Inflammatory macrophage (primary cell): ENCODE measurements at regions not wholly inside any gene's neighbourhood (a gene's known extent, or its start where the extent isn't known, plus 50 kb on each side); places are given as distances from the start of the nearest gene placed in this dataset.

Experiments
- DNase-seq, 2 donors: peaks; one replicate each; pipeline ENCODE4 v3.0.0-alpha.2; 2020 to 2022

DNA sequence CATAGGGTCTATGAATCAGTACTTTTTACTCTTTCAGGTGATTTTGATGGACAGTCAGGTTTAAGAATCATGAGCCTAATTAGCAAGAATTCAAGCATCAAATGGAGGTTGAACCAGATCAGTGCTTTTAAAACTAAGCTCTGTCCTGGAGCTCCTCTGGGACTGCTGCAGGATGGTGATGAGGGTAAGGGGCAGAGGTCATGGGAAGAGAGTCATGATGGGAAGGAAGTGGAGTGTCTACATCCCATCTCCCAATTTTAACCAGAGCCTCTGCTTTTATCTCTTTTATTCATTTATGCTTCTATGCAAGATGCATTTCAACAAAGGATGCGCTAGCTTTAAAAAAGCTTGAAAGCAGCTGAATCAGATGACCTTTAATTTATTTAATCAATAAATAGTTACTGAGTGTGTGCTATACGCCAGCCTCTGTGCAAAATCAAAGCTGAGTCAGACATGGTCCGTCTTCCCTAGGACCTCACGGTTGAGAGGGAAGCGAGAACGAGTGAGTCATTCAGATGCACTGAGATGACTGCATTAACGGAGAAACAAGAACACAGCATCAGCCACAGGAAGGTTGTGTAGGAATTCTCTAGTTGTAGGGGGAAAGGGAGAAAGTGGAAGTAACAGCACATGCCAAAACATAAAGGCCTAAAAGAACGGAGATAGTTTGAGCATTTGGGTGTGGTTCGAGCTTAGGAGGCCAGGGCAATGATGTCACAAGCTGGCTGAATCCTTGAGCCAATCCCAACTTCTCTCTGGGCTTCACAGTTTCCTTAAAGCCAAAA lies 441.6 kb upstream of the BRINP1 start:
- no peak for DNase-seq

DNA sequence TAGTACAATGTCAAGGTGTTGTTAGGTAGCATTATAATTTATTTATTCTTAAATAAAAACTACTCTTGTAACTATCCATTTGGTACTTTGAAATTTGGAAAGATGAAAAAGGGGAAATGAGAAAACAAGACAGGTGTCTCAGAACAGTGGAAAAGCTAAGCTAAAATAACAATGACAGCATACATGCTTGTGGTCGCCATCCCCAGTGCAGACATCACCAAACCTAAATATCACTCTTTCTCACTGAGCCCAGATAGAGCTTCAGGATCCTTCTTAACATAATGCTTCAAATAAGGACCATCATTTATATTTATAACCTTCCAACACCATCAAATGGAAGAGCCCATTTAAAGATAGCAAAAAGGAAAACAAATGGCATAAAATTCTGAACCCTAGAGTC lies 434.4 kb upstream of the BRINP1 start:
- no peak for DNase-seq

DNA sequence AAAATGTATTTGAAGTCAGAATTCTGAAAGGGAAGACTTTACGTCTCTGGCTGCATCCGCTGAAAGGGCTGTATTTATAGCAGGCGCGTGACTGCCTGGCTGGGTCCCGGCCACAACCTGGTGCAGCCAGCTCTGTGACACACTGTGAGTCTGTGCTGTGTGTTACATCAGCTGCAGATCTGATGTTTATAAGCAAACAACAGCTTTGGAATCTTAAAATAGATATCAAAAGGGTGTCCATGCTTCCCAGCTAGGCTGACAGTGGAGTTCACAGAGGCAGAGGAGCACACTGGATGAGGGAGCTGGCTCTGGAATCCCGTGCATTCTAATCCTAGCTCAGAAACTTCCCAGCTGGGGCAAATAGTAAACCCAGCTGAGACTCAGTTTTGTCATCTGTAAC lies 433.4 kb upstream of the BRINP1 start:
- DNase-seq = no peak

DNA sequence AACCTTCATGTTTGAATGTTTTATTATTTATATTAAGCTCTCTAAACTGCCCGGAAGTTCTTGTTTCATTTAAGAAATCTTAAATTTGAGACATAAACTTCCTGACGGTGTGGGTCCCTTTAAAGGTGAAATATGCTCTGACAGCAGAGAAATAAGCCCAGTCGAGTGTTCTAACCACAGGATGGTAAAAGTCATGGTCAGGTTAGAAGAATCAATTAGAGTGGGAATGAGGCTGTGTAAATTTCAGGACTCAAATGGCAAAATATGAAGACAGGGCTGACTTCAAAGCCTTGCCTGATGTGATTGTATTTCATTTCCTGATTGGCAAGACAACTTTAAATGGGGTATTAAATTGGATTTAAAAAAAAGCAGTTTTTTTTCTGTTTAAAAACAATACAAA lies 432.9 kb upstream of the BRINP1 start:
- DNase-seq = no peak

DNA sequence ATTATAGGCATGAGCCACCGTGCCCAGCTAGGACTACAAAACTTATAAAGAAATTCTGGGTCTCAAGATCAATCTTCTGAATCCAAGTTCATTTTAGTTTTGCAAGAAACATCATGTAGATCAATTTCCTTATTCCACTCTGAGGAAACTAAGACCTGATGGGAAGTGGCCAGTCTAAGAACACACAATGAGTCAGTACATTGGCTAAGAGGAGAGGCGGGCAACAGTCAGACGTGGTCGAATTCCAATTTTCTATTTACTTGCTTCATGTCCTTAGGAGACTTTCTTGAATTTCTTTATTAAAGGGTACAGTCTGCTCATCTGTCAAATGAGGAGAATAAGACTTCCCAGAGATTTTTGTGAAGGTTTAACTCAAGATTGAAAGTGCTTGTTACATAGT lies 432.1 kb upstream of the BRINP1 start:
- DNase-seq = no peak

DNA sequence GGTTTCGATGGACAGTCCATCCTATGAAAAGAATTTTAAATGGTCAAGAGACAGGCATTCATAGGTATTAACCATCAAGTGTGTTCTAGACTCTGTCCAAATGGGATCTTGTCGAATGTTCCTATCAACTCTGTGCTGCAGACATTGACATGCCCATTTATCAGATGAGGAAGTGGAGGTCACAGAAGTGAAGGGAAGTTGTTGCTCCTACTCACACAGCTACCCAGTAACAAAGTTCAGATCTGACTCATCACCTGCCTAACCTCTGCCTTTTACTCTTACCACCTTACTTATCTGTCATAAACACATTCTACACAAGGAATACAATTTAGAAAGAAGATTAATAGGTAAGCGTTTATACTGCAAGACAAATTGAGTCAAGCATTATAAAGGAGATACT lies 426.2 kb upstream of the BRINP1 start:
- DNase-seq = no peak

DNA sequence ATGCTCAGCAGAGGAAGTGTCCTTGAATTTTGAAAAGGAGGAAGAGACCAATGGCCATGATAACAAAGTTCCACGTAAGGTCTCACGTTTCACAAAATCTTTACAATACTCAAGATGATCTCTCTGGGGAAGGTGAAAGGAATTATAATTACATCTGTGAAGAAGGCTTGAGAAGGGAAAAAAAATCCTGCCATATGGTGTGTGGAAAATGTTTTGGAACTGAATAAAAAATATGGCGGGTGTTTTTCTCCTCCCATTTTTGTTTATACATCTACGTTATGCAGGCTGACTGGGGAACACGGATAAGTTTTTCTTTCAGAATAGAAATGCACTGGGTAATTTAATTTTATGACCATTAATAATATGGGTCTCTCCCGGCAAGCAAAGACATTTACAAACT lies 425.6 kb upstream of the BRINP1 start:
- no peak for DNase-seq

DNA sequence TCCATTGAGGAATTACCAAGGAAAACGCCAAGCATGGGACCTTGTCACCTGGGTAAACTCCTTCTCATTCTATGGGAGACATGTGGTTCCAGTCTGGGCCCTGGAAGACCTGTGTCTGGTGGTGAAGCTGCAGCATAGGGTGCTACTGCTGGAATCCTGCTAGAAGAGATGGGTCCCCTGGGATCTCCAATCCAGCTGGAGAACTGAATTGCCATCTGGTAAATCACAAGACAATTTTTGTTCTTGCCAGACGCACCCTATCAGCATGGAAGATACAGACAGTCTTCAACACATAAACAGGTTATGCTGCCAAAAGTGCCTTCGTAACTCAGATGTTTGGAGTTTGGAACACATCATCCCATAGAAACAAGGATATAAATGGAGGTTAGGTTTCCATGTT lies 424.0 kb upstream of the BRINP1 start:
- no peak for DNase-seq

DNA sequence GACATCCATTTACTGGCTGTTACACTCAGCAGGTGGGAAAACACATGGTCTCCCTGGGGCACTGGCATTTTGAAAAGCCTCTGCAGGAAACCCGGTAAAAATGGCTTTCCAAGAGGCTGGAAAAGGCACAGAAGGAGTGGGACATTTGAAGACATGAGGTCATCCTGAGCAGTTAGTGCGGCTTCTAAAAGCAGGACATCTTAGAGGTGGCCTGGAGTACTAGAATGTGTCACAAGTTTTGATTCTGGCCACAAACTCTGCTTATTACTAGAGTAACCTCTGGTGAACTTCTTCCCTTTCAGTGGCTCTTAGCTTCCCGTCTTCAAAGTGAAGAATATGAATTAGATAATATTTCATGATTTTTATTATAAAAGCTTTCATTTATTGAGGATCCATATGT lies 423.0 kb upstream of the BRINP1 start:
- no peak for DNase-seq

DNA sequence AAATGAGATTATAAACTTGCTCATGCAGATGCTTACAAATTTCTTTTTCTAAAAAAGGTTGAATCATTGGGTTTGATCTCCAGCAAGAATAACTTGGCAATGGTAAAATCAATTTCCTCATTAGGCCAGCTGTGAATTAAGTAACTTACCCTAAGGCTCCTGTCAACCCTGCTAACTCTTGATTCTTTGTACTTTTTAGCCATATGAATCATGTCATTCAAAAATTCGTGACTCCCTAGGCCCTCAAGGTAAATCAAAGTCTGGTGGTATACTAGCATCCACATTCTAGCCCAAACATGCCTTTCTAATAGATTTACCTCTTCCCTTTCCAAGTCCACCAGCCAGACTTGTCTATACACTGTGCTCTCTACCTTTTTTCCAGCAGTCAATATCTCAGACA lies 420.8 kb upstream of the BRINP1 start:
- DNase-seq = no peak

DNA sequence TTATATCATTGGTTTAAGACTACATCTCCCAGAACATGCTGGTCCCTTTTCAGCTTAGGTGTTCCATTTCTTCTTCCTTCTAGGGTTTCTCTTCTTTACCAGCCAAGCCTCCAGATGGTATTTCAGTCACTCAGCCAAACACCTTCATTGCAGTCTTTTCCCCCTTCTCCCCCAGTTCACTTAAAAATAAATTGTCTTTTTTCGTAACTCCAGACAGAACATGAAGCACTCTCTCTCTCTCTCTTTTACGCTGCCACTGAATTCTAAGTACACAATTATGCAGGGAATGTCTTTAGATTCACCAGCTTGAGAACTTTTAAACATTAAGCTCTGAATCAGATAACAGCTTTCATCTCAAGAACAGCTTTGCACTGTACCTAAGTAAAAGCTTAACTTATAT lies 419.7 kb upstream of the BRINP1 start:
- DNase-seq = no peak

DNA sequence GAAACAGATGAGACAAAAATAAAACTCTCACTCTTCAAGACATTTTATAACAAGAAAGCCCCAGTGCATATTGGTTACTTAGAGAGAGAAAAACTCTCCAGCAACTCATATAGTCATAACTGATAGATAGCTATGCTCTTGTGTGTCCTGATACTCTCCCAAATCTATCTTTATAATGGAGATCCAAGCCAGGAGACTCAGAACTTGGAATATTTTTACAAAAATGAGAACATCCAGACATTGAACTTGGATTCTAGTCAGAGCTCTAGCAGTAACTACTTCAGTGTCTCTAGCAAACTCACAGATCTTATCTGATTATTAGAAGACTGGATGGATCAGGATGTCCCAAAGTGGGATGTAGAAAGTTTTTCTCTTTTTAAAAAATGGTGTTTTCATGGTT lies 412.7 kb upstream of the BRINP1 start:
- DNase-seq = no peak

DNA sequence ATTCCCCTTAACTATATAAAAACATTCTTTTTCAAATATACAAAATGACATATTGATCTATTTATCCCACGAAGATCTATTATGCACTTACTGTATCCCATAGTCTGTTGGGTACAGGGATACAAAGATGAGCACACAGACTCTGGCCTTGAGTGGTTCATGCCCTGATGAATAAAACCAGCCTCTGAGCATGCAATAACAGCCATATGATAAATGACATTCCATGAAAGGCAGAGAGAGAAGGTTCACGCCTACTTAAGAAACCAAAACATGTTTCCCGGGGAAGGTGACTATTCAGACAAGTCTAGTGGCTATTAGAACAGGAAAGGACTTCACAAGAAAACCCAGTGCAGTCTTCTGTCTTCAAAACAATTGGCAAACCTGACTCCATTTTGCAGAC lies 406.2 kb upstream of the BRINP1 start:
- DNase-seq = no peak

DNA sequence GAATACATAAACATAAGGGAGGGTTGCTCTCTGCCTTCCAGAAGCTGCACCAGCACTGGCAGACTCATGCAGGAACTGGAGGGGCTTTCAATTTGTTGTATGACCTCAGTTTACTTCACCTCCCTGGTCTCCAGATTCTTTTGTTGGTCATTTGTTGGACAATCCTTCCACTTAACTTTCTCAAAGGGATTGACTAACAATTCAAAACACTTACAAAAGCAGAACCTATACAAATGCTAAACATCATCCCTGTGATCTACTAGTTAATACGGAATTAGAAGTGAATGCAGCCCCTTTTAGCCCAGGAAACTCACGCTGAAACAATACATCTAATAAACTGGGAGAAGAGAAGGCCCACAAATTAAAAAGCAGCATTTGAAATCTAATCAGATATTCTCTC lies 404.6 kb upstream of the BRINP1 start:
- DNase-seq = no peak

DNA sequence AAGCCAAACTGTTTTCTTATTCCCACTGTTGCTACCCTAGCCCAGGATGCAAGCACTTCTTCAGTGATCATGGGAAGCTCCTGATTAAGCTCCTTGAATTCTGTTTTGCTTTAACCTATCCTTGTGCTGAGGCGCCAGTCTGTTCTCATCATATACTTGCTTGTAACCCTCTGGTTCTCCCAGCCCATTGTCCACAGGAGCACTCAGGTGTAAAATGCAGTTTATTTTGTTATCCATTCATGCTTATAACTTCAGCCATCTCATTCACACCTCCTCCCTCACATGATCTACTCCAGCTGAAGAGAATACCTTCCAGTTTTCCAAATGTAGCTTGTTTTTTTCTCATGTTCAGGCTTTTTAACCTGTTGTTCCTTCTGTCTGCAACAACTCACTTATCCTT lies 402.1 kb upstream of the BRINP1 start:
- DNase-seq = no peak

DNA sequence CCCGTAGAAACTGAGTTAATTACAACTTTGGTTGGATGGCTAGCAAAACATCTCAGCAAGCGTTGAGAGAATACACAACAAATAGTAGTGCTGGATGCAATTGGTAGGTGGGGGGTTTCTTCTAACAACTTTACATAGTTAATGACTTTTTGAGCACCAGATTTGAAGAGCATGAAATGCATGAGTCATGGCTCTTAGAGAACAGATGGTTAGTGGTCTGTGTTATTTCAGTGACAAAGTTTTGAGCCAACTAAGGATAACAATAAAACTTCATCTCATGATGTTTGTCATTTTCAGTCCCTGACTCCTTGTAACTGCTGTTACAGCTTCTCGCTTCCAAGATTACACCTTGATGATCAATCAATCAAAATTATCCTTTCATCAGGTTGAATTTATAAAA lies 399.0 kb upstream of the BRINP1 start:
- no peak for DNase-seq

DNA sequence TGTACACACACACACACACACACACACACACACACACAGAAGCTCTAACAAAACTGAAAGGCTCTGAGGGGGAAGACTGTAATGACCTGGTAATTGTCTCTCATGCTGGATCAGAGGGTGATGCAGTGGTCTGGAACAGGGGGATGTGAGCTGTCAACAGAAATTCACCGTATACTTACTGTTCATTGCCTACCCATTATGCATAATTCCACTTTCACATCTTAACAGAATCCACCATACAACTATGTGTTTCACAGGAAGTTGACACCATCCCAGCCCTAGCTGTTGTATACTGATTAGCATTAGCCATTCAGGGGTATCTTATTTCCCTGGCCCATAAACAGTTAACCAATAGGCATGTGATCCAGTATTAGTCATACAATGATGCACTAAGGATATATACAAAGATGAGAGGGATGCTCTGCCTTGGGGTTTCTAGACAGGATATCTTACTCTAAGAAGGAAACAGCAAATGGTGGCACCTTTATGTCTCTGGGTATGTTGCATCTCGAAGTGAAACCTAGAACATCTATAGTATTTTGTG lies 396.5 kb upstream of the BRINP1 start:
- no peak for DNase-seq

DNA sequence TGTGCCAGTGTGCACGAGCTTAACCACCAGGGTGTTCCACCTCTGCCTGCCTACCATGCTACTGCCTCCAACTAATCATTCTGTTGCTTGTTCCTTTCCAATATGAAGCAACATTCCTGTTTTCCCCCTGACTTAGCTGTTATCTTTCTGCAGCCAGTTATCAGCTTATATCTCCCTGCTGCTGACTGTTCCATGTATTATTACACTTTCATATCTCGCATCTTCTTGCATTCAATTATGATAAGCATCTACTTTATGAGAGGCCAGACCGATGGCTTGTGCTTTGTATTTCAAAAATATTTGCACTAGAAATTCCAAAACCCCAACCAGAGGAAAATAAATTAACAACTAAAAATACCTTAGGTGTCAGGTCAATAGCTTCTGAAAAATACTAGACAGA lies 394.0 kb upstream of the BRINP1 start:
- DNase-seq = no peak

DNA sequence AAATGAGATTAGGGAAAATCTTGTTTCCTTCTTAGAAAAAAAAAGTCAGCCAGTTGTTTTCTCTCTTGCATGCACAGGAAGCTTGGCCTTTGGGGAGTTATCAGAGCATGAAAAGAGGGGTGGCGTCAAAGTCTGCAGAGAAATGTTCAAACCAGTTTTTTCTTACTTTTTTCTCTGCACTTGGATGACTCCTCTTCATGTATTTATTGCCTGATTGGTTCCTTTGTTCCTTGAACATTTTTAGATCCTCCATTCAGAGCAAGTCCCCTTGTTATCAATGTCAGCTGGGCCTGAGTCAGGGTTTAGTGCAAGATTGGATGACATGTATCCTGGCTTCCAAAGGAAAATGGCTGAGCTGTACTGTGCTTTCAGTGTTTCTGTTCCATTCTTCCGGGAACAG lies 392.6 kb upstream of the BRINP1 start:
- no peak for DNase-seq

DNA sequence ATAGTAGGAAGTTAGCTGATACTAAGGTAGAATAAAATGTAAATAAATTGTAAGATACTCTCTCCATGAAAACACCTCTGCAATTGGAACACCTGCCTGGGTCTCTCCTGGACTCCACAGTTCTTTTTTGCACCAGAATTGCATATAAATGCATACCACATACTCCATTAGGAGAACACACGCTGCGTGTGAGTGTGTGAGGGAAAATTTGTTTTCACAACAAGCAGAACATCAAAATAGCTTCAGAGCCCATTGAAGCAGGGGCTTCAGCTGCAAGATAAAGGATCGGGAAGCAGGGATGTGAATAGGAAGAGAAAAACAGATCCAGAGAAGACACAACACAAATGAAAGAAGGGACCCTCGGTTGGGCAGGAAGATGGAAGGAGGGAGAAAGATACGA lies 389.8 kb upstream of the BRINP1 start:
- no peak for DNase-seq

DNA sequence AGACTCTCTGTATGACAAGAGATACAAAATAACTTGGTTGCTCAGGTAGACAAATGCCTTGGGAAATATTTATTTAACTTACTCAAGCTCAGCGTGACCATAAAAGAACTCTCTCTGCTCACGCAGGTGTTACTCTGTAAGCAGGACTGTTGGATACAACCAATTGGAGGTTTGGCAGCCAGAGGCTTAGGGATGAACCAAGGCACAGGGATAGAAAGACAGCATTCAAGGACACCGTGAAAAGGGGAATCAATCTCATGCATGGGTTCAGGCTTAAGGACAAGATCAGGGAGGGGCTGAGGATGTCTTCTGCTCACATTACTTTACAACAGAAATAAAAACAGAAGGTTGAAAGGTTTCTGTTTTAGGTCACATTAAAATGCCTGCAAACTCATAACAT lies 389.0 kb upstream of the BRINP1 start:
- DNase-seq = no peak

DNA sequence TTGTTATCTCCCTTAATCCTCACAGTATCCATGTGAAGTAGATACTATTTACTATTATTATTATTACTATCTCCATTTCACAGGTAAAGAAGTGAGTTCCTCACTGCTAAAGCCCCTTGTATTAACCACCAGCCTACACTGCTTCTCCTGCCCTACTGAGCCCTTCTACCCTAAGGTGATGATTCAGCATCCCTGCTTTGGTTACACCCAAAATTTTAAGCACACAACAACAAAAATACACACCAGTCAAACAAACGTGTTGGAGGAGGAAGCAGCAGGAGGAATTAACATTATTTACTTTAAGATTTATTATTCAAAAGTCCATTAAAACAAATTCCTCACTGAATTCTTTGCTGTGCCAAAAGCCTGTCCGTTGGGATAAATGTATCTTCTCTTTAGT lies 370.2 kb upstream of the BRINP1 start:
- DNase-seq = no peak

DNA sequence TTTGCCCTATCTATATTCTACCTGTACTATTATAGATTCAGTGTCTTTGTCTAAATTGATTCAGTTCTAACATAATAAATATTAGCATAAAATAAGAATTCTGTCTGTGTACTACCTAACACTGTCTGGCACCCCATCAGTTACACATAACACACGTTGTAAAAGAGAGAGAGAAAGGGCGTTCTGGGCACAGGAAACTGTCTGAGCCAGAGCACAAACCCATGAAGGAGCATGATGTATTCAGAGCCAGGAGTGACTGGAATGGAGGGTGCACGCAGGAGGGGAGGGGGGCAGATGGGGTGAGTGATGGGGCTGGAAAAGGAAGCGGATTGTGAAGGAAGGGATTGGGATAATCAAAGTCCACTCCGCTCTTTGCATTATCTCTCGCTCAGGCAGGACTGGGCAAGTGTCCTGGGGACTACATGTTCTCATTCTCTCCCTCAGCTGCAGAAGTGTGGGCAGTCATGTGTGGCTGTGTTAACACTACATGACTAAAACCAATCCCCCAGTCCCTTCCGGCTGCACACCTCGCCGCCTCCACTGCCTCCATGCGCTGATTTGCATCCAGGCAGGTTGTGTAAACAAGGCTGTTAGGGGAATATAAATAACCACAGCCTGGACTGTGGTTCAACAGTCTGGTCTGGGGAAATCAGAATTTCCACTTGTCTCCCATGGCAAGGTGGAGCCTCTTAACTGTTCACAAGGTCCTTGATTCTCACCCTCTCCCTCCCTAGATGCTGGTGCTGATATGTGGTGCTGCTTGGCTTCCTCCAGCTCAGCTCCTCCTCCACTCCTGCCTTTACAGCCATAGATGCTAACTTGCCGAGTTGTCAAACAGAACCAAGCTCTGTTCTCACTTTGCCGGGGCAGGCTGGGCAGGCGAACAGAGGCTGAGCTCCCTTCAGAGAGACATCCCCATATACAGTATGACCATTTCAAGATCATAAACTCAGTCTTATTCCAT lies 367.5 kb upstream of the BRINP1 start:
- no peak for DNase-seq

DNA sequence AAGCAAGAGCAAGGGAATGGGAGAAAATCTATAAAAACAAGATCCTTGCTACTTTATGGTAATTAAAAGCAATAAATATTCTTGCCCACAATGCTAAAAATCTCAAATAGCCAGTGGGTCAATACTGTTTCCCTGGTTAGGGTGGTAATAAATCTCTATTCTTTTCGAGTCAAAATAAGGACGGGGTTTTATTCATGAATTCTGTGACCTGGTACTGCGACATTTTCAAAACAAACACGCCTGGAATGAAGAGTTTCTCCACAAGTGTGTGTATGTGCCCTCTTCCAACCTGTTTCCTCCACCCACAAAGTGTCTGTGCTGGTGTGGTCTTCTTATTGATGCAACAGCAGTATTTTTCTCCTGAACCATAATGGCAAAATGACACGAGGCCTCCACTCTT lies 358.8 kb upstream of the BRINP1 start:
- DNase-seq = no peak
